ENCODE measurements at regions not wholly inside any gene's neighbourhood (a gene's known extent, or its start where the extent isn't known, plus 50 kb on each side); places are given as distances from the start of the nearest gene placed in this dataset.
"Not testable (repeated sequence)": the region's sequence is repeated elsewhere in the genome, so short reads cannot be mapped to it uniquely, and the experiment has no call there.

DNA sequence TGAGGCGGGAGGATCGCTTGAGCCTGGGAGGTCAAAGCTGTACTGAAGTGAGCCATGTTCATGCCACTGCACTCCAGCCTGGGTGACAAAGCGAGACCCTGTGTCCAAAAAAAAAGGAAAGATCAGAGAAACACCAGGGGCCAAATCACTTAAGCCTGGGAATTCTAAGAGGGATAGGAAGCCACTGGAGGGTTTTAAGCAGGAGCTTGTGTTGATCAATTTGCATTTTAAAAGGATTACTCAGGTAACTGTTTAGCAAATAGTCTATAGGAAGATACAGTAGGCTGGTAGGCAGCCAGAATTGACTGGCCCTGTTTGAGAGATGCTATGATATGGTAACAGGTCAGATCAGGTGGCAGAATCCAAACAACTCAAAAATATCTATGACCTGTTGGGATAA, 162.7 kb downstream of the SPTSSA start:
- no peak for DNase-seq

DNA sequence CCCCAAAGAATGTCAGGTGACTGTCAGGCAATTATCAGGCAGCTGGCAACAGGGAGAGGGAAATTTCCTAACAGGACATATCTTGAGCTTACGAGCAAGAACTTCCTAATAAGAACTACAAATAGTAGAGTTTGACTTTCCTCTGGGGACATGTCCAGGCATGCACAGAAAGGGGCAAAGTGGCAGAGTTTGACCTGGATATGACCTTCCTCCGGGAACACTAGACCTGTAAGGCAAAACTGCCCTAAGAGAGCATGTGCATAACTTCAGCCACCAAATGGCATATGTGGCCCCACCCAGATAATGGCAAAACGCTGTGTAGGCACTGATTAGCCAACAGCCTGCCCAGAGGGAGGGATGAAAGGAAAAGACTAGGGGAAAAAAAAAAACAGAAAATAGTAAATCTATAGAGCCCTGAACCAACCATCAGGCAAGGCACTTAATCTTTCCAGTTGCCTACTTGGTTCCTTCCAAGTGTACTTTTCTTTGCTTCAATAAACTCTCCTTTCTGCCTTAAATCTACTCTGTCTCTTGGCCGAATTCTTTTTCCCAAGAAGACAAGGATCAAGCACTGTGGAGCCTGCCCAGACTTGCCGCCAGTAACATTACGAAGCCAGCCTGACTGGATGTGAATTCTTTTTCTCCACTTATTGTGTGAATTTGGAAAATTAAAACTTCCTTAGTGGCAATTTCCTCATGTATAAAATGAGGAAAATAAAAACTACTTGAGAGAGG, 164.1 kb downstream of the SPTSSA start:
- DNase-seq = no peak

DNA sequence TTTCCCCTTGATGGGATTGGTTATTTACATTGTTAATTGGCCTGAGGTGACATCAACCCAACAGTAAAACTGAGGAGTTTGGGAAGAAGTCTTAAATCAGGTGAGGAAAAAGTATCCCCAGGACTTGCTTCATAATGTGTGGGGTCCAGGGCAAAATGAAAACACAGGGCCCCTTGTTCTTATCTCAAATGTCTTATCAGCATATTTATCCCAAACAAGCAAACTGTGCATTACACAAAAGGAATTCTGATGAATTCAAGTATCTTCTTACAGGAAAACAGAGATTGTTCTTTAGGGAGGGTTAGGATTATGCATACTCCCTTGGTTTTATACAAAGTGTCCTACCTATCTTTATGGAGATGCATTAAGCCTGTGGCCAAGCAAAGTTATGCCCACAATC, 178.4 kb downstream of the SPTSSA start:
- DNase-seq = no peak

DNA sequence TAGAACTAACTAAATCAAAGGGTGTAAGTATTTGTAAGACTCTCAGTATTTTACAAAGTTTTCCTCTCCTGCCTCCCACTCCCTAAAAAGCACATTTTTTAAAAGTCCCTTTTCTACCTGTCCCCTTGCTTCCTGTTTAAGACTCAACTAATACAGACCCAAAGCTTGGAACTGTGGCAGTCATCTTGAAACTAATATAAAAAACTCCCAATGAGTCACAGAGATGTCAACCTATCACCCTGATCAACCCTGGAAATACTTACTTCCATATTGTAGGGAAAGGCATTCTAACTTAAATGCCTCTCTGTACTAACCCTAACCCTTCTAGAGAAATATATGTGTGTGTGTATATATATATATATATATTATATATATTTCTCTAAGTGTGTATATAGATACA, 184.8 kb downstream of the SPTSSA start:
- no peak for DNase-seq

DNA sequence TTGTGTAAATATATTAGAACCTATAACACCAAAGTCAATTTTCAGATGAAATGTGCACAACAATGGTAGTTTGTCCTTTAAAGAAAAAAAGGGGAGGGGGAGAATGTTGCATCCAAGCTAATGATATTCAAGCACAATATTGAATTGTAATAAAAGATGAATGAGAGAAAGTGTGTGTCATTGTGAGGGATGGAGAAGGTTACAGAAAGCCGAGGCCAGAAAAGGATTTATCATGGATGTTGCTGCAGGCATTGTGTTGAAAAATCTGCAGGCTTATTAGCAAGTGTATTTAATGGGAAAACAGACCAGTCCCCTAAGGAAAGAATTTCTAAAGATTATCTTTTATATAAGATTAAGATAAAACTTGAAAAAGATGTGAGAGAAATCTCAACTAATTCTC, 186.5 kb downstream of the SPTSSA start:
- no peak for DNase-seq

DNA sequence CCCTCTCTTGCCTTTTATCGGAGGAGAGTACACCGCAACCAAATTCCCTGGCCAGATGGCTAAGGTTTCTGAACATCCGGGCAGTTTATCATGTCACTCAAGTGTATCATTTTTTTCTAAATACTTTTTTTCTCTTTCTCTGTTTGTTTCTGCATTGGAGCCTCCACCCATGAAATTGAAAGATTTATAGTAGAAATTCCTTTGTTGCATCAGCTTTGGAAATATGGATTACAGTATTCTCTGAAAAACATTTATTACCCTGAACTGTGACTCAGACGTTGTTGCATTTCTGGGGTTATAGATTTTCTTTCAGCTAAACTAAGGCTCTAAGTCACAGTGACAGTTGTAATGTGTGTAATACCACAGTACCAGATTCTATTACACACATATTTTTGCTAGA, 187.0 kb downstream of the SPTSSA start:
- DNase-seq = no peak

DNA sequence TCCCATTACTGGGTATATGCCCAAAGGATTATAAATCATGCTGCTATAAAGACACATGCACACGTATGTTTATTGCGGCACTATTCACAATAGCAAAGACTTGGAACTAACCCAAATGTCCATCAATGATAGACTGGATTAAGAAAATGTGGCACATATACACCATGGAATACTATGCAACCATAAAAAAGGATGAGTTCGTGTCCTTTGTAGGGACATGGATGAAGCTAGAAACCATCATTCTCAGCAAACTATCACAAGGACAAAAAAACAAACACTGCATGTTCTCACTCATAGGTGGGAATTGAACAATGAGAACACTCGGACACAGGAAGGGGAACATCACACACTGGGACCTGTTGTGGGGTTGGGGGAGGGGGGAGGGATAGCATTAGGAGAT, 188.3 kb downstream of the SPTSSA start:
- DNase-seq = not testable (repeated sequence)

DNA sequence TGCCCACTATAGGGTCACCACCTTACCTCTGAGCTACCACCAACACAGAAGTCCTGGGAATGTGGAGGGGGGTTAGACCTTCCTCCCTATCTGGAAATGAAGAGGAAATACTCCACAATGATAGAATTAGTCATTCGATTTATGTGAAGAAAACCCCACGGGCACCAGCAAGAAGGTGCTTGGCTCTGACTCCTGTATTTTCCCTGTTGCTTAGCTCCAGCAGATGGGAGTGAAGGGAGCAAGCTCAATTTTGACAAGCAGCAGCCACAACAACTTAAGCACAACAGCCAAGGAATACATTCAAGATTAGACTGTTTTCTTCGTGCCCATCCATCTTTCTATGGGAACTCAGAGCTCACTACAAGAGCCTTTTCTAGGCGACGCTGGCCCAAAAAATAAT, 191.7 kb downstream of the SPTSSA start:
- DNase-seq = no peak

DNA sequence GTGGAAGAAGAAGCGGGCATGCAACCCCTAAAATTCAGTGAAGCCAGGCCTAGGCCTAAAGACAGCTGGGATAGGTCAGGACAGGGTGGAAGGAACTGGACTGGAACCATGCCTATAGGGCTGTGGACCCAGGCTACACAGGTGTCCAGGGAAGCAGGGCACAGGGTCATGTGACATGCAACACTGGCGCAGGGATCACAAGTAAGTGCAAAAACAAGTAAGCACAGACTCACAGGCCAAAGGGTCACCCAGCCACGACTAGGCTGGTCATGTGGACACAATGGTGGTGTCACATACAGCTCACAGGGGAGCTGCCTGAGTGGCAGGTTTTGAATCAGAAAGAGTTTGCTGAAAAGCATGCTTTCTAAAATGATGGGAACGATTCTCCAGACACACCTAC, 195.7 kb downstream of the SPTSSA start:
- DNase-seq = no peak

DNA sequence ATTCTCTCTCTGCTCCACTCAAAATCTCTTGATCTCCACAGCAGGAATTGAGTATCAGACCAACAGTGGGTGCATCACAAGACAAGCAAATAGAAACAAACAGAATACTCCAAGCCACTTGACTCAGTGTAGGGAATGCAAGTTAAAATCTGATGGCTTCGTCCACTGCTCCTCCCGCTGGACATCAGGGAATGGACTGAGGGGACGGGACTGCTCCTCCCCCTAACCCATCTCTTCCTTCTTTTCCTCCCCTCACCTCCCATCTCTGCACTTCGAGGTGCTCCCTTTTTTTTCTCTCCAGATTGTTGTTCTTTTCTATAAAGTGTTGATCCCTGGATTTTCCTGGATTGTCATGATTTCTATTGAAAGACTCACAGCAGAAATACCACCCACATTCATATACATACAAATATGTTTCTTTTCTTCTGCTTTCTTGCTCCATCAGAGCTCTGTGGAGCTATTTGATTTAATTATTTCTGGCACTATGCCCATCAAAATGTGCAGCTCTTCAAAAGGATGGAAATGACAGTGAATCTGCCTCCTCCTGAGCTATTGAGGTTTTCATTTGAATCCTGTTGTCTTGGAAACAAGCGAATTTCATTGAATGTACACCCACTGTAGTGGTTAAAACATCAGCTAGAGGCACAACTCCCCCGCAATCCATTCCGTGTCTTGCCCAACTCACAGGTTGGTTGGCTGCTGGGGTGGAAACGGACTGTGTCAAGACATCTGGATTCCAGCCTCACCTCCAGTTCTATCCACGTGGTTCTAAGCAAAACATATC, 199.7 kb downstream of the SPTSSA start:
- no peak for DNase-seq

DNA sequence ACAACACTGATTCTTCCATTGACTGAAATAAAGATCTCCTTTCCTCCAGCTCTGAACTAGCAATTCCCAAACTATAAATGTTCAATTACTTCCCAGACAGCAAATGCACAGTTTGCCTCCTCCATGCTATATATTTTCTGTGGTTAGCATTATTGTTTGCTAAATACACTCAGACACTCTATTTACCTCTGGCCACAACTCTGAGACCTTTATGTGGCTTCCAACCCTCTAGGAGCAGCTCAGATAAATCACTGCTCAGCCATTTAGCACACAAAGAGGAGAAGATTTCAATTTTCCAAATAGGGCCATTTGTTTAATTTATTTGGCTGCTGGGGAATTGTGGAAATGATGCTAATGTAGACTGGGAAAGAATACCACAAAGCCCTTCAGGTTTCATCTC, 202.0 kb downstream of the SPTSSA start:
- DNase-seq = no peak

DNA sequence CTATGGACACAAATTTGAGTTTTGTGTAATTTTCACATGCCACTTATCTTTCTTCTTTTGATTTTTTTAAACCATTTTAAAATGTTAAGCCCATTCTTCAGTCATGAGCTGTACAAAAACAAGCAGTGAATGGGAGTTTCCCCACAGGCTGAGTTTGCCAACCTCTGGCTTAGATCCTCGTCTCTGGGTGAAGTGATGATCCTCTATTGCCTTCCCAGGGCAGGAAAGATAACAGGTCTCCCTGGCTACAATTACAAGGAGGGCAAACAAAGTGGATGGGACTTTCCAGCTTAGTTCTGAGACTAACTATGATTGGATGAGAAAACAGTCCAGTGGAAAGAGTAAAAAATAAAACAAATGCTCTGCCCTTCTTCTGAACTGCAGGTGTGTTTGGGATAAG, 203.7 kb downstream of the SPTSSA start:
- no peak for DNase-seq

DNA sequence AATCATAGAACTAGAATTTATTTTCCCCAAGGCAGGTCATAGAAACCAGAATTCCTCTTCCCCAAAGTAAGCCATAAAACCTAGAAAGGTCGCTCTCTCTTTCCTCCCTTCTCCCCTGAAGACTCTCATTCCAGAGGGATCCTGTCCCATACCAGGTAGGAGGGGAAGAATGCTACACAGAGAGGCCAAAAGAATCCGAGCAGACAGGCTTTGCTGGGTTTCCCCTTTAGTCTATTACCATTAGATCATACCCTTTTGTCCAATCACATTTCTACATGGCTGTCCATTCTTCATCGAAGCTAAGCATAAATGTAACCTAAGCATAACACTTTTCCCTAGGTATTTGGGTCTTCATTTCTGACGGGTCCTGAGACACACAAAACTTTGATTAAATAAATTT, 204.5 kb downstream of the SPTSSA start:
- no peak for DNase-seq

DNA sequence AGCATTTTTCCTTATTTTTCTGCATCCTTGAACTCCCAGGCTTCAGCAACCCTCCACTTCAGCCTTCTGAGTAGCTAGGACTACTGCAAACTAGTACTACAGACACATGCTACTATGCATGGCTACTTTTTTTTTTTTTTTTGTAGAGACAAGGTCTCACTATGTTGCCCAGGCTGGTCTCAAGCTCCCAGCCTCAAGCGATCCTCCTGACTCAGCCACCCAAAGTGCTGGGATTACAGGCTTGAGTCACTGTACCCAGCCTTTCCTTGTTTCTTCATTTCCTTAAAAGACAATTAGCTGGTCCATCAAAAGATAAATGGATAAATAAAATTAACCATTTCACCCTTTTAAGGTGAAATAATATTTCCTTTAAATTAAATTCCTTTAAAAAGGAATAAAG, 205.8 kb downstream of the SPTSSA start:
- no peak for DNase-seq

DNA sequence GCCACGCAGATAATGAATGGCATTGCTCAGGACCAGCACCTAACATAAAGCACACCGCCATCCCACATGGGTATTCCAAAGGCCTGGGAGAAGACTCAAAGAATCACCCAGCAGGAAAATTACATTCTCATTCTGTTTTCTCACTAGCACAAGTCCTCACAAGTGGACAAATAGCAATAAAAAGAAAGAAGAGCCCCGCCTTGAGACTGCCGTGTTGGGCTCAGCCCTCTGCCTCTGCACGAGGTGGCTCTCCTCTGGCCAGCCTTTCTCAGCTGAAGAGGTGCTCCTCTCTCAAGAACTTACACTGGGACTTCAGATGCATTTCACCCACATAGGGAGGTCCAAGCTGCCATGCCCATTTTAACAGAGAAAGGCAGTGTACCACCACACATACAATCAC, 207.5 kb downstream of the SPTSSA start:
- no peak for DNase-seq

DNA sequence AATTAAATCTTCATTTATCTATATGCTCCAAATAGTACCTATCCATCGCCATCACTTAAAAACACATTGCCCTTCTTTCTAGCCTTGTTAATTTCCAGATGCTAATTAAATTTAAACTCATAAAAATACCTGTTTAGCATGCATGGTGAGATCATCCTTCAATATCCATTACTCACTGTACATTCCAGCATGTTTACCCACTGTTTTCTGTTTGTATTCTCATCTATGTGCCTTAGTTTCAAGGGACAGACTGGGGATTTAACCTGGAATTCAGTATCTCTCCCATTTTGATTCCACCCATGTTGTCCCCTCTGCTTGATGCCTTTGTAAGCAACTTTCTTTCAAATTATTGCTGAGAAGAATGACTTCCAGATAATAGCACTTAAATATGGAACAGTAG, 208.0 kb downstream of the SPTSSA start:
- DNase-seq = no peak

DNA sequence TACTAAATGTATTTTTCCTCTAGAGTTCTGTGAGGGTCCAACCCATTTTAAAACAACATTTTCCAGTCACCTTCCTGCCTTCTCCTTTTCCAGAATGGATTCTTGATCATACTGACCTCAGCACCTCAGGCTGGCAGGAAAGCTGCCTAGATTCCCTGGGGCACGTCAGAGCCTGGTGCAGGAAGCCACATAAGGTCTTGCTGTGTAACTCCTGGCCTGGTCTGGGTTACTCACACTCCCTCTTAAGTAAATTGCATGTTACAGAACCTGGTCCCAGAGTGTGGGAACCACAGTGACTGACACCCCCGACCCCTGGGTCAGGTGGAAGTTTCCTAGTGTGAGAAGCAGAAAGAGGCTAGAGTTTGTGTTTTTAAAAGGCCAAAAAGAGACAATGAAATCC, 209.8 kb downstream of the SPTSSA start:
- no peak for DNase-seq

DNA sequence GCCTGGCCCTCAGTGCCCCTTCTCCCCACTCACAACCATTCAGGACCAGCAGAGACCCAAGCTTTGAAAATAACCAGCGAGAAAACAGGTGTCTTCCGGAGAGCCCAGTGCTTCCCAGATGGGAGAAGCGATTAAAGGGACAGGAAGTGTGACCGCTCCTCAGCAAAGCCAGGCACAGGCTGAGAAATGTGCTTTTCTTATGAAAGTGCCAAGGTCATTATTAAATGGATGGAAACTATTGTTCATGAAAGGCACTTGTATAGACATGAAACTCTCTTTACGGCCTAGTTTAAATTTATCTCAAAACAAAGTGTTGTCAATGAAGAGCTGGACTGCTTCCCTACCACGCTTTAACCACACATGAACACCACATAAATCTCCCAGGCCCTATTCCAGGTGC, 210.4 kb downstream of the SPTSSA start:
- no peak for DNase-seq

DNA sequence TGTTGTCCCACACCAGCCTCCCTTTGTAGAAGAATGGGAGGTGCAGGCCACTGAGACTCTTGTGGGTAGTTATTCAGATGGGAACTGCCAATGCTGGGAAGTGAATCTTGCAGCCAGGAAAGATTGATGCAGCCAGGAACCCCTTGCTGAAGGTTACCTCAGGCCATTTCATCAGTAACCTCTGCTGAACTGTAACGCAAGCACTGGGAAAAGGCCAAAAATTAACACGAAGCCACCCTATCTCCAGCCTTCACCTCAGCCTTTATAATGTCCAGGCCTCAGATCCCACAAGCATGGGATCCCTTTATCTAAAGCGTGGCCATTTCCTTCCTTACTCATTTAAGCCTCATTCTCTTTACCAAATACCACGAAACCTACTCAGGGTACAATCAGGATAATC, 211.1 kb downstream of the SPTSSA start:
- no peak for DNase-seq

DNA sequence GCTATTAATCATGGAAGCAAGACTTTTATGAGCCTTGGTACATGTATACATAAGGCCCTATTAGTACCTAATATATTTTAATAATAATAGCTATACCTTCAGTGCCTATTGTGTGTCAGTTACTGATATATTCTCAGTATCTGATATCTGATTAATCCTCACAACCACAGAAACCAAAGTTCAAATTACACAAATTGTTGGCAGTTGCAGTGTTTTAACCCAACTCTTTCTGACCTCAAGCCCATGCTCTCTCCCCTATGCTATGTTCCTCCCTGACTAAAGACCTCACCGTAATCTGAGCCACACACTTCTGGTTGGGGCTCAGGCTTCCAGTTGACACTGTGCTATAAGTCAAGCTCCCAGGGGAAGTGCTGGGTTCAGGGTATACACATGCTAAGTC, 214.4 kb downstream of the SPTSSA start:
- DNase-seq = no peak

DNA sequence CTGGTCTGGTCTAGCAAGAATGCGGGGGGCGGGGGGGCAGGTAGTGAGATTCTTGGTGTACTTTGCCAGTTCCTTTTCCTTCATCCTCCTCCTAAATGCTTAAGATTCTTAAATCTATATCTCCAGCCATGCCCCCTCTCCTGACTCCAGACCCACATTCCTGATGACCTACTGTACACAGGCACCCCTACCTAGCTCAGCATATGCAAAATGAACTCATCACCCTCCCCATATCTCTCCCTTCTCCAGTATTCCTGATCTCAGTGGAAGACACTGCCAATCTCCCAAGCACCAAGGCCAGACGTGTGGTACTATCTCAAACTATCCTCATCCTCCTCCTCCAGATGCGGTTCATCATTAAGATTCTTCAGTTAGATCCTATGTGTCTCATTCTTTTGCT, 215.8 kb downstream of the SPTSSA start:
- no peak for DNase-seq

DNA sequence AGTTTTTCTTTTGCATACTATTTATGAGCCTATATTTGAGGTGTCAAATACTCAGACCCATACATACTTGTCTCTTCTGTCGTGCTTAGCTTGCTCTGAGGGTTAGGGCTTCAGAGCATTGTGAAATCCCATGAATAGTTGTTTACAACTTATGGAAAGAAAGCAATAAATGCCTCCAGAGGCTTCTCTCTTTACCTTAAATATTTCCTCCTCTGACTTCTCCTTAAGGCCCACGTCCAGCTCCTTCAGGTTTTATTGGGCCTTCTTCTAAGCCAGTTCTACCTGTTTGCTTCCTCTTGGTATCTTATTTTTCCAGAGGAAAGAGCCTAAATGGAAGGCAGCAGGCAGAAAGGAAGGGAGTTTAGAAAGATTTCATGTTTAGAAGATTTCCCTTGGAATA, 218.6 kb downstream of the SPTSSA start:
- DNase-seq = no peak

DNA sequence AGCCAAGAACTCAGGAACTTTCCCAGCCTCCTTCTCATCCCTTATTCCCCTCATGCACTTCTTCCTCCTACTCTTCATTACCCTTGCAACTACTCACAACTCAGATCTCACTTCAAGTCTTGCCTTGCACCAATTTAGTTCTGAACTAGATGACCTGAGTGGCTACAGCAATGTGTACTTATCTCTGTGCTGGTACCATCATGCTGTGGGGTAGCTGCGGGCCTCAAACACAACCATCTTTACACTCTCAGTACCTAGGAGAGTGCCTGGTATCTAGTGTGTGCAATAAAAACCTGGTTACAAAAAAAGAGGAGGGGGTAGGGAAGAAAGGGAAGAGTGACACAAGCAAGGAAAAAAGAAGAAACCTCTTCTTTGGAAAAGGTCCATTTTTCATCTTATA, 219.0 kb downstream of the SPTSSA start:
- DNase-seq = no peak

DNA sequence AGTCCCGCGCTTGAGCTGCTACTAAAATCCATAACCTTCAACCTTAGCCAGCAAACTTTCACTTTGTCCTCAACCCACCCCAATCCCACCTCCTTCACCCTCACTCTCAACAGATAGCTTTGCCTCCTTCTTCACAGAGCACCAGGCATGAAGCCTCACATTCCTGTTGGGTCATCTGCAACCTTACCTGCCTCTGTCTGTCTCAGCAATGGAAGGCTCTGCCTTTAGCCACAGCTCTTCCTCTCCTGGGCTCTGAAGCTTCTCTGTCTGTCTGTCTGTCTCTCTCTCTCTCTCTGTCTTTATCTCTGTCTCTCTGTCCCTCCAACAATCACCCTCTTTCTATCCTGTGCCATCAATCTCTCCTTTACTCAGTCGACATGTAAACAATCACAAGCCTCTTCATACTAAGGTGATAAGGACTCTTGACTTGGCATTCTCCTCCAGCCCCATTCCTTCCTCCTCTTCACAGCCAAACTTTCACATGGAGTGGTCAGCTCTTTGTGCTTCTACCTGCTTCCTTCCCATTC, 220.8 kb downstream of the SPTSSA start:
- DNase-seq = no peak

DNA sequence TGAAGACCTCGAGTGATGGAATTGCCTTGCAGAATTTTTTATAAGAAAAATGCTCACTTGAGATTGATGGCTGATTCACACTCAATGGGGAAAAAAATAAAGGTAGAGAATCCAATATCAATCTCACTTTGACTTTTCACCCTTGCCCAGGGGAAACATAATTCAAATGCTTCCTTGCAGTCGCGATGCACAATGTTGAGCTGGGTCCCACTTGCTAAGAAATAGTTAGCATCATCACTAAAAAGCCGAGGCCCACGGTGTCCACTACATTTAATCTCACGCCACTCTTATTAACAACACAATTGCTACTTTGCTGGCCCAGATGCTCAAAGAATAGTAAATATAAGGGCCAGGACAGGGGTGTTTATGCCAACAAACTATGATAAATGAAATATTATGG, 223.4 kb downstream of the SPTSSA start:
- no peak for DNase-seq

Measured in activated CD8-positive, alpha-beta memory T cell treated with anti-CD3 and anti-CD28 coated beads, Interleukin-2, amount 50 U/mL, for 4 hours (primary cell).